CD4-positive, alpha-beta T cell treated with Interleukin-10 for 1 hour (primary cell): ENCODE measurements at regions not wholly inside any gene's neighbourhood (a gene's known extent, or its start where the extent isn't known, plus 50 kb on each side); places are given as distances from the start of the nearest gene placed in this dataset.

Source experiments
- DNase-seq: peaks from one replicate; pipeline ENCODE4 v3.0.0-alpha.2; 2020

- no peak for DNase-seq
These were observed 1286.4 kb downstream of the GRIK2 start for GRCh38 chr6:102679865-102680264.

GRCh38 chr6:102677225-102677624, 1283.7 kb downstream of the GRIK2 start:
- DNase-seq = no peak

GRCh38 chr6:102670735-102671134, 1277.2 kb downstream of the GRIK2 start:
- no peak for DNase-seq

GRCh38 chr6:102662851-102663250, 1269.3 kb downstream of the GRIK2 start:
- DNase-seq = no peak

GRCh38 chr6:102660303-102660702, 1266.8 kb downstream of the GRIK2 start:
- DNase-seq = no peak

- DNase-seq = no peak
These were observed 1262.3 kb downstream of the GRIK2 start for GRCh38 chr6:102655823-102656222.

GRCh38 chr6:102641426-102641825, 1247.9 kb downstream of the GRIK2 start:
- DNase-seq = no peak

GRCh38 chr6:102631921-102632320, 1238.4 kb downstream of the GRIK2 start:
- no peak for DNase-seq

- DNase-seq = no peak
These were observed 1229.7 kb downstream of the GRIK2 start for GRCh38 chr6:102623201-102623600.

- no peak for DNase-seq
These were observed 1226.1 kb downstream of the GRIK2 start for GRCh38 chr6:102619585-102619984.

- DNase-seq = no peak
These were observed 1189.1 kb downstream of the GRIK2 start for GRCh38 chr6:102582569-102582968.

- DNase-seq = no peak
These were observed 1188.0 kb downstream of the GRIK2 start for GRCh38 chr6:102581378-102582124.

GRCh38 chr6:102571236-102571908, 1177.9 kb downstream of the GRIK2 start:
- DNase-seq = no peak

- no peak for DNase-seq
These were observed 1169.2 kb downstream of the GRIK2 start for GRCh38 chr6:102562713-102563112.

- DNase-seq = no peak
These were observed 1159.7 kb downstream of the GRIK2 start for GRCh38 chr6:102553214-102553613.

- DNase-seq = no peak
These were observed 1155.8 kb downstream of the GRIK2 start for GRCh38 chr6:102549221-102549874.

GRCh38 chr6:102525336-102525735, 1131.8 kb downstream of the GRIK2 start:
- DNase-seq = no peak

- DNase-seq = no peak
These were observed 1127.5 kb downstream of the GRIK2 start for GRCh38 chr6:102520966-102521365.

- no peak for DNase-seq
These were observed 1124.0 kb downstream of the GRIK2 start for GRCh38 chr6:102517506-102517905.

GRCh38 chr6:102501615-102502014, 1108.1 kb downstream of the GRIK2 start:
- no peak for DNase-seq

GRCh38 chr6:102494808-102495207, 1101.3 kb downstream of the GRIK2 start:
- no peak for DNase-seq

GRCh38 chr6:102493485-102493884, 1100.0 kb downstream of the GRIK2 start:
- no peak for DNase-seq

- DNase-seq = no peak
These were observed 1095.2 kb downstream of the GRIK2 start for GRCh38 chr6:102488729-102489128.

GRCh38 chr6:102485480-102485879, 1092.0 kb downstream of the GRIK2 start:
- DNase-seq = no peak
